COLO668 (cell line): ENCODE measurements at regions not wholly inside any gene's neighbourhood (a gene's known extent, or its start where the extent isn't known, plus 50 kb on each side); places are given as distances from the start of the nearest gene placed in this dataset.

Source experiments
- DNase-seq: peaks from one replicate; lab custom pipeline; 2025; ENCODE audit not compliant: unreplicated experiment; lab: John Stamatoyannopoulos, UW

DNA sequence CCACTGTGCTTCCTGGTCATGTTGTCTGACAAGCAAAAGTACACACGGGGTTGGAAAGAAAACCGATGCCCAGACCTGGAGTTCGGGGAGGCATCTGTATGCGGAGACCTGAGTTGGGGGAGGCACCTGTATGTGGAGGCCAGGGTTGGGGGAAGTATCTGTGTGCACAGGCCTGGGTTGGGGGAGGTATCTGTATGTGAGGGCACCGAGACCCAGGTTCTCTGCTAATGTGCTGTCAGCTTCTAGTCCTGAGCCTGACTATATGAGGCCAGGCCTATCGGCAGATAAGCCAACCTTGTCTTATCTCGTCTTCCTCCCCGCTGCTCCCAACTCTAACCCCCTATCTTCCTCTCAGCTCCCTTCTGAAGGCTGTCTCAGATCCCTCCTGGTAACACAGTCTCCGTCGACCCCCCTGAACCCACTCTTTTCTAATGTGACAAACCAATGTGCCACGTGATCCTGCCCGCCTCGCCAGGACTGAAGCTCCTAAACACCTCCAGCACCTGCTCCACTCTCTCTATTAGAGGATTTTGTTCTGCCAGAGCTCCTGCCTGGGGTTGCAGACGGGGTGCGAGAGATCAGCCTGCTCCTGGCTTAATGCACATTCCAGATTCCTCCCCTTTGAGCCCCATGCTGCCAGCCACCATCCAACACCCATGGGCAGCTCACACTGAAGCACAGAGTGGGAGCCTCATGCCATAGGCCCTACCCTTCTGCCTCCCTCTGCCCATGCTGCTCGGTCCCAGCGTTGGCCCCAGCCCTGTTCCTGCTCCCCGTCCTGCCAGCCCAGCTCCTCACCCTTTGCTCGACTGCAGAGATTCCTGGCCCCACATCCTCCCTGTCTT, 188.4 kb downstream of the SH3BP4 start:
- no peak for DNase-seq

GRCh38 chr2:235140801-235141081, 188.9 kb downstream of the SH3BP4 start:
- no peak for DNase-seq

- no peak for DNase-seq
These were observed 189.8 kb downstream of the SH3BP4 start for GRCh38 chr2:235141411-235142128.

DNA sequence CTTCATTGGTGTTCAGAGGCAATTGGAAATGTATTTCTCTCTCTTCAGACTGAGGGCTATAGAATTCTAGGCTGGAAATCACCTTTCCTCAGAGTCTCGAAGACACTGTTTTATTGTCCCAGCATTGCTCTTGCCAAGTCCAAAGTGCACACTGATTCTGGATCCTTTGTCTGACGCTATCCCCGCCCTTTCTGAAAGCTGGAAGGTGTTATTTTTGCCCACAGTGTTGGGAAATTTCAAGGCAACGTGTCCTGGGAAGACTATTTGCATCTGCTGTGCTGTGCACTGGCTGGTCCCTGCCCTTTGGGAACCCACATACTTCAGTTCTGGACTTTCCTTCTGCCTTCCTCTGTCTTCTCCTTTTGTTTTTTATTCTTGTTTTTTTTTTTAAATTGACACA, 190.8 kb downstream of the SH3BP4 start:
- DNase-seq: no peak

GRCh38 chr2:235143789-235144188, 192.0 kb downstream of the SH3BP4 start:
- DNase-seq: no peak

DNA sequence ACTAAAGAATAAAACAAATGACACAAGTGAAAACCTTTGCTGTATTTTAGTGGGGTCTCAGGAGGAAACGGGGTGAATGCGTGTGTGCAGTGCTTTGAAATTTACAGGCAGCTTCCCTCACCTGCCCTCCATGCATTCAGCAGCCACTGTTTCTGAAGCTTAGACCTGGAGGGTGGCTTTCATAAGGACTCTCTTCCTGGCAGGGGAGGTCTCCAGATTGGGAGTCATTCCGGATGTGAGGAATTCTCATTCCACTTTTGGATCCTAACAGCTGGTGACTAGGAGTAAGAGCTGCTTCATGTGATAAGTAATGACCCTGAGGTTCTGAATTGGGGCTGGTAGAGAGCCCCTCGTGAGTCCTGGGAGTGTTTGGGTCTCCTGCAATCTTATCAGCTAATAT, 192.5 kb downstream of the SH3BP4 start:
- DNase-seq: no peak

GRCh38 chr2:235146206-235146605, 194.4 kb downstream of the SH3BP4 start:
- DNase-seq: no peak

- no peak for DNase-seq
These were observed 195.2 kb downstream of the SH3BP4 start for GRCh38 chr2:235146871-235147565.

DNA sequence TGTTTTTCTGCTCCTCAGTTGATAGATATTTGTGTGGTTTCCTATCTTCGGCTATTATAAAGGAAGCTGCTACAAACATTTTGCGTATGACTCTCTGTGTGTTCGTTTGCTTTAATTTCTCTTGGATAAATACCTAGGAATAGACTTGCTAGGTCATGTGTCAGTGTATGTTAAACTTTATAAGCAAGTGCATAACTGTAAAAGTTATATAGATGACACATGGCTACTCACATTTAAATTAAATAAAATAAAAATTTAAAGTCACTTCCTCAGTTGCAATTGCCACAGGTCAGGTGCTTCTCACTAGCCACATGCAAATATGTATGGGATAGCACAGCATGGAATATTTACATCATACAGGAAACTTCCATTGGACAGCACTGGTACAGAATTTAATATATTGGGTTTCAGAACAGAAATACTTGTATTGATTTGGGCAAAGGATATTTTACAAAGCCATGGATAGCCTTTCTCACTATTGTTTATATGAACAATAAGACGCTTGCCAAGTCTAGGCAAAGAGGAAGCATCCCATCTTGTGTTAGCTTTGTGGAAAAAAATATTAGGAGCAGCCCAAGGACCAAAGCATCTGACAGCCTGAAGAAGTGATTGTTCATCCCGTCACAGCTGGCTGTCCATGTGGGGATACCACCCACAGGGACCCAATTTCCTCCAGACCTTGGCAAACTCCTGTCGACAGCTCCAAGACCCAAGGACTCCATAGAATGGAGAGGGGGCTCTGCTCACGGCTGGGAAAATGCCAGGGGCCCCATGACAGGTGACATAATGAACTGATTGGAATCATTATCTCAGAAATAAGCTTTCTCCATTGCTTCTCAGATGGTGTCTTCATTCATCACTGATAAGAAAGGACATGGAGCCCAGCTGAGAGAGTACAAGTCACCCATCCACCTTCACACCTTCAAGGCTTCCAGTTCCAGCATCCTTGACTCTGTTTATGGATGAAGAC, 196.7 kb downstream of the SH3BP4 start:
- no peak for DNase-seq

- no peak for DNase-seq
These were observed 197.4 kb downstream of the SH3BP4 start for GRCh38 chr2:235149240-235149659.

DNA sequence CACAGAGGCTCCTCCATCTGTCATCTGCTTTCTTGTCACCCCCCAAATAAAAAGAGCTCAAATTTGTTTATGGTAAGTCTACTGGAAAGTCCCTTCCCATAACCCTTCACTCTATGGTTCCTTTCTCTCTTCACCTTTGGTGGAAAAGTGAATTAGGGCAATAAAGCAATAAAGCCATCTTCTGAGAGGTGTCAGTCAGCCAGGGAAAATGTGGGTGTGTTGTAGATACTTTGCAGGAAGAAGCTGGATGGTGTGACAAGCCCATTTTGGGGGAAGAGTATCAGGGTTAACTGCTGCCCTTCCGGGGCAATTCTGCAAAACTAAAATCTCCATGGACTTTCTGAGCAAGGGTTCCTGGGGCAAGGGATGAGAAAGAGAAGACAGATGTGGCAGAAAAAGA, 197.9 kb downstream of the SH3BP4 start:
- no peak for DNase-seq

- DNase-seq: no peak
These were observed 199.3 kb downstream of the SH3BP4 start for GRCh38 chr2:235151152-235151551.

GRCh38 chr2:235155163-235155562, 203.3 kb downstream of the SH3BP4 start:
- DNase-seq: no peak

- no peak for DNase-seq
These were observed 204.2 kb downstream of the SH3BP4 start for GRCh38 chr2:235156055-235156454.

DNA sequence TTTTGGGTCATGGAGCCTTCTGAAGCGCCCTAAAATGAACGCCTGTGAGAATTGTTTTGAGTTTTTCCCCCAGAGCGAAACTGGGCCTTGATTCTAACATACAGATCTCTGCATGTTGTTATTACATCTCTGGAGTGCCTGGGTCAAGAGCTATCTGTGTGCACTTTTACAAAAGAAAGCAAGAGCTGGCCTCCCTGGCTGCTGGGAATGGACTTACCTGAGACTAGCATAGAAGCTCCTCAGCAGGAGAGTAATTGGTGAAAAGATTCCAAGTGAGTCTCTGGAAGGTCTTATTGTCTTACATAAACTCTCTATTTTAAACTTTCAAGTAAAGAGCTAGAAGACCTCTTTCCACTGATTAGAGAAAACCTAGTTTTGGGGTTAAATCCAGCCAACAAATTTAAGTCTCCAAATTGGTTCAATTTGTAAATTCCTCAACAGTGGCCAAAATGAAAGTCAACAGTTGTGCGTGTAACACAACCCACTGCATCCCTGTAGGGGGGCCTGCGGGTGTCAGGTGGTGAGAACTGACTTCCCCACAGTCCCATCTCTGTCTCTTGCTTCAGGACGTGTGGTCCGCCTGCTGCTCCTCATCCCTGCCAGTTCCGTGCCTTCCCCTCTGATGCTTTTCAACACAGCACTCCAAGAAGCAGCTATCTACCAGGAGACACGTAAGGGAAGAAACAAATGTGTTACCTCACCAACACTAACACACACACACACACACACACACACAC, 206.1 kb downstream of the SH3BP4 start:
- DNase-seq: no peak

DNA sequence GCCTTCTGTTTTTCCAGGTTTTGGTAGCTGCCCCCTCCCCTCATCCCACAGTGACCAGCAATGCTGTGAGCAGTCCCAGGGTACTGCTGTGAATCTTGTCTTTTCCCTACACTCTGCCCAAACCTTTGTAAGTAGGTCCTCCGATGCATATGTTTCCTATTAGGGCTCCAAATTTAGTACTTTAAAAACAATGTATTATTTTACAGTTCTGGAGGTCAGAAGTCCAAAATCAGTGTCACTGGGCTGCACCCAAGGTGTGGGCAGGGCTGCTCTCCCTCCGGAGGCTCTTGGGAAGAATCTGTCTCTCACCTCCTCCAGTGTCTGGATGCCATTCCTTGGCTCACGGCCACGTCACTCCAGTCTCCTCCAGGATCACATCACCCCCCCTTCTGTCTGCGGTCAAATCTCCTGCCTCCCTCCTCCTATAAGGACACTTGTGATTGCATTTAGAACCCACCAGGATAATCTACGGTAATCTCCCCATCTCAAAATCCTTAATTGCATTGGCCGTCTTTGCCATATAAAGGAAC, 208.5 kb downstream of the SH3BP4 start:
- DNase-seq: no peak

- DNase-seq: no peak
These were observed 209.7 kb downstream of the SH3BP4 start for GRCh38 chr2:235161565-235161964.

DNA sequence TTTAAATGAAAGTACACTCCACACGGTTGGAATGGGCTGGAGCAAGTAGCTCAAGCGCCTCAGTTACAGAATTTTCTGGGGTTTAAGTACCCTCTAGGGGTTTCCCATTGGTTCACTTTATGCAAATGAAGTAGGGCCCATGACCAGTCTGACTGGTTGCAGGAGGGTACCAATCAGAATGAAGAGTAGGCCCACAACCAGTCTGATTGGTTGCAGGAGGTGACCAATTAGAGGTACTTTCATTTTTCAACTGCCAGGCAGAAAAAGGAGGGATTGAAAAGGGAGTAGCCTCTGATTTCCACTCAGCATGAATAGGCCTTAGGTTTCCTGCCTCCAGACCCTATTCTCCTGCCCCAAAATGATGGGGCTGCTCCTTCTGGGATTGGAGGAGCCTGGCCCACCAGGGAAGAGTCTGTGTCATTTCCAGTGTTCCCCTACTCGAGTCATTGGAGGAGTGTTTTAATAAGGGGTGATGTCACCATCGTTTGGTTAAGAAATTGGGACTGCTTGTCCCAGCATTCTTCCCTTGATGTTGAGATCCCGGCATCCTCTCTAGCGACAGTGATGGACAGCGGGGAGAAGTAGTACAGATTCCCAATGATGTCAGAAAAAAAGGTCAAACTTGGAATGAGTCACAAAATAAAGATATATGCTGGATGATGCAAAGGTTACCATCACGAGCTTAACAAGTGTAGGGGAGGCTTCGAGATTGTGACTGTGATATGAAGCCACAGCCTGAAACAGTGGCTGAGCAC, 210.4 kb downstream of the SH3BP4 start:
- no peak for DNase-seq

- no peak for DNase-seq
These were observed 211.0 kb downstream of the SH3BP4 start for GRCh38 chr2:235162837-235163197.
